Lower lobe of right lung (tissue), 2 donors: ENCODE measurements at regions not wholly inside any gene's neighbourhood (a gene's known extent, or its start where the extent isn't known, plus 50 kb on each side); places are given as distances from the start of the nearest gene placed in this dataset.
A peak's percentile ranks its signal among the peaks of the same experiment; 100 is the strongest.

Experiments used
- ATAC-seq, 2 donors: fragments of 200-7000 bp; cut with Tn5 transposase; one replicate each; pipeline ENCODE4 v1.9.1; 2020 to 2022; ENCODE audit warnings: mild to moderate bottlenecking in 2 of 2, moderate library complexity in 2 of 2
- DNase-seq: peaks from one replicate; pipeline ENCODE4 v3.0.0-alpha.2; 2020
- H3K27ac ChIP-seq: fragments of 200-600 bp; one replicate; pipeline ENCODE4 v1.8.0; 2022
- H3K27me3 ChIP-seq: fragments of 200-600 bp; one replicate; pipeline ENCODE4 v1.8.0; 2022; ENCODE audit warnings: low read depth
- H3K36me3 ChIP-seq: fragments of 200-600 bp; one replicate; pipeline ENCODE4 v1.8.0; 2022; ENCODE audit warnings: mild to moderate bottlenecking
- H3K4me1 ChIP-seq: fragments of 200-600 bp; one replicate; pipeline ENCODE4 v1.8.0; 2022
- H3K4me3 ChIP-seq: fragments of 200-600 bp; one replicate; pipeline ENCODE4 v1.8.0; 2022; ENCODE audit warnings: mild to moderate bottlenecking
- H3K9me3 ChIP-seq: fragments of 200-600 bp; one replicate; pipeline ENCODE4 v1.8.0; 2022
- intact Hi-C: fragments of 100-400 bp; cut with DNase I; formaldehyde crosslinking; loops from one replicate; pipeline ENCODE4 v1.11.0; 2022
- TF ChIP-seq, protein P1 (sequence below): fragments of 200-600 bp; IDR thresholded peaks from one replicate; pipeline ENCODE4 v1.8.0; 2022; ENCODE audit warnings: antibody characterized with exemption, mild to moderate bottlenecking
- donor health status: DM: no; HTN: yes; CAD: no; lungs with severe emphysema.

DNA sequence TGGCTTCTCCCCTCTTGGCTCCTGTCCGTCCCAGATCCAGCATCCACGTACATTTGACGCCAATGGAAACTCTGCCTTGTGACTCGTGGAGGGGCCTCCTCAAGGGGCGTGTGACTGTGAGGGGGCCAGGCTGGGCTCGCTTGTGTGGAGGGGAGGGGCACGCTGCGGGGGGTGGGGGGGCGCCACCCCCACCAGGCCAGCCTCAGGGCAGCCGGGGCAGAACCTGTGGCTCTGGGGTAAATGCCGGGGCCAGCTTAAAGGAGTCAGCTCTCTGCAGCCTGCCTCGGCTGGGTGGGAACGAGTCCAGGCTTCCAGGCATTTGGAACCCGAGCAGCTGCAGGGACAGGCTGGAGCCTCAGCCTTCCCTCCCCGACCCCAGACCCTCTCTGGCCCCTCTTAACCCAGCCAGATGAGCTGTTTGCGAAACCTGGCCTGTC, 94.1 kb downstream of the SIK1 start:
- intact Hi-C loops = no loop called here
- Histone ChIP-seq H3K9me3 (no peaks in the 10 kb centered on the region), H3K27ac (peak overlapping the region; percentile 81), H3K4me3 (no peak overlapping the region), H3K36me3 (no peaks in the 10 kb centered on the region), H3K4me1 (peaks cover 22% of the 10 kb centered on the region), H3K27me3 (no peaks in the 10 kb centered on the region)
- DNase-seq (no peak), ATAC-seq (peak; percentile 6 to 7)
- TF ChIP-seq, protein P1, sequence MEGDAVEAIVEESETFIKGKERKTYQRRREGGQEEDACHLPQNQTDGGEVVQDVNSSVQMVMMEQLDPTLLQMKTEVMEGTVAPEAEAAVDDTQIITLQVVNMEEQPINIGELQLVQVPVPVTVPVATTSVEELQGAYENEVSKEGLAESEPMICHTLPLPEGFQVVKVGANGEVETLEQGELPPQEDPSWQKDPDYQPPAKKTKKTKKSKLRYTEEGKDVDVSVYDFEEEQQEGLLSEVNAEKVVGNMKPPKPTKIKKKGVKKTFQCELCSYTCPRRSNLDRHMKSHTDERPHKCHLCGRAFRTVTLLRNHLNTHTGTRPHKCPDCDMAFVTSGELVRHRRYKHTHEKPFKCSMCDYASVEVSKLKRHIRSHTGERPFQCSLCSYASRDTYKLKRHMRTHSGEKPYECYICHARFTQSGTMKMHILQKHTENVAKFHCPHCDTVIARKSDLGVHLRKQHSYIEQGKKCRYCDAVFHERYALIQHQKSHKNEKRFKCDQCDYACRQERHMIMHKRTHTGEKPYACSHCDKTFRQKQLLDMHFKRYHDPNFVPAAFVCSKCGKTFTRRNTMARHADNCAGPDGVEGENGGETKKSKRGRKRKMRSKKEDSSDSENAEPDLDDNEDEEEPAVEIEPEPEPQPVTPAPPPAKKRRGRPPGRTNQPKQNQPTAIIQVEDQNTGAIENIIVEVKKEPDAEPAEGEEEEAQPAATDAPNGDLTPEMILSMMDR = no peak

DNA sequence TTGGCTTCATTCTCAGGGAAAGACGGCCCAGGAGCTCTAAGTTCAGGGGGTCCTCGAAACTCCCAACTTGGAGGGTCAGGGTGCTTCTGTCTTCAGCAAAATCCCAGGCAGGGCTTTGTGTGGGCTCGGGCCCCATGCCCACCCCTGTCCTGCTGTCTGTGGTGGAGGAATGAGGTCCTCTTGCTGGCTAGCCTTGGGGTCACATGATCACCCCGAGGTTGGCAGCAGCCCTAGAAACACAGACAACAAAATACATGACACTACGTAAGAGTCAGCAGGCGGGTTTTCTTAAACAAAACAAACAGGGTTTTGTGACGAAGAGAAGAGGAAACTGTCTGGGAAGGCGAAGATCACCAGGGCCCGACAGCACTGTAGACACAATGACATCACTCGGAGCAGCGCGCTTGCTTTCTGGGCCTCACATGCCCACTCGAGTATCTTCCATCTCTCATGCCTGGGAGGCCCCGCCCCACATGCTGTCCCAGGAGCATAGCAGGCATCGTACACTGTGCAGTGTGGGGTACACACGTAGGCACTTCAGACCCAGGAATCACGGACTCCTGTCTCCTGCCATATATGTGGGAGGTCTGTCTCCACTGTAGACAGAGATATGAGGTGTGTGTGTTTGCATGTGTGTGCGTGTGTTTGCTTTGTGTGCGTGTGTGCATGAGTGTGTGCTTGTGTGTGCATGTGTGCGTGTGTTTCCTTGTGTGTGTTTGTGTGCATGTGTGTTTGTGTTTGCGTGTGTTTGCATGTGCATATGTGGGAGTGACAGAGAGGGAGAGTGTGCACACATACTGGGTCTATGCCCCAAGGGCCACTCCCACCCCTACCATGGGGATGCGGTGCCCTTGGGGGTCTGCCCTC, 94.7 kb downstream of the SIK1 start:
- DNase-seq = peak; percentile 71
- peak; percentile 53 to 81 for ATAC-seq
- intact Hi-C loops = no loop called here

DNA sequence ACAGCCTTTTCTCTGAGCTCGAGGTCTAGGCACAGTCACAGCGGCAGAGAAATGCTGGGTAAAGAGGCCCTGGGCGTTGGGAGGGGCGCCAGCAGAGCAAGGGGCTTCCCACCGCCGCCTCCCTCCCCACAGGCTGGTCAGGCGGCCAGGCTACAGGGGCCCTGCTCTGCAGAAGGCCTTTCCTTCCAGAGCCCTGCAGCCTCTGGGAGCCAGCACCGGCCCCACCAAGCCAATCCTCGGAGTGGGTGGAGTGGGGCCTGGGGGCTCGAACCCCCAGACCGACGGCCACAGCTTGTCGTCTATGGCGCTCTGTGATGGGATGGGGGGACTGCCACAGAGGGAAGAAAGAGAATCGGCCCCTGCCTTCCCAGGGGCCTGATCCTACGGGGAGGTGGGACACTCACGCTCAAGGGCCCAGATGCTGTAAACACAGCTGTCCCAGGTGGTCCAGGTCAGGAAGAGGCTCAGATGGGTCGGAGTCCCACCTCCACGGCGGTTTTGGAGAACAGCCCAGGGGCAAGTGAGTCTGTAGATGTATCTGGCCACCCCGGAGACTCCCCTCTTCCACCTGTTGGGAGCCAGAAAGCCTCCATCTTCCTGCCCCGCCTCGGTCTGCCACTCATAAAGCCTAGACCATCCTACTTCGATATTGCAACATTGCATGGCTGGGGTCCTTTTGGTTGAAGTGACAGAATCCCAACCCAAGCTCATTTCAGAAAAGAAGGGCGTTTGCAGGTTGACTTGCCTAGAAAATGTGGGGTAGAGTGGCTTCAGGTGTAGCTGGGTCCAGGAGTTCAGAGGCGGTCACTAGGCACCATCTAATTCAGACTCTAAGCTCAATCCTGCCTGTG, 95.6 kb downstream of the SIK1 start:
- H3K4me1 ChIP-seq = peaks cover 22% of the 10 kb centered on the region
- H3K27ac ChIP-seq = peak overlapping the region; percentile 81
- ATAC-seq = no peak
- no peak for DNase-seq
- TF ChIP-seq, protein P1 = no peak
- intact Hi-C loops = no loop called here
- H3K36me3 ChIP-seq = no peaks in the 10 kb centered on the region
- H3K4me3 ChIP-seq = no peak overlapping the region
- H3K27me3 ChIP-seq = no peaks in the 10 kb centered on the region
- H3K9me3 ChIP-seq = no peaks in the 10 kb centered on the region

More for the DNA sequence above, 94.7 kb downstream of the SIK1 start:
- H3K4me1 ChIP-seq = peaks cover 22% of the 10 kb centered on the region
- no peaks in the 10 kb centered on the region for H3K27me3 ChIP-seq
- H3K27ac ChIP-seq = peak overlapping the region; percentile 81
- TF ChIP-seq, protein P1 = no peak
- no peak overlapping the region for H3K4me3 ChIP-seq
- no peaks in the 10 kb centered on the region for H3K9me3 ChIP-seq
- H3K36me3 ChIP-seq = no peaks in the 10 kb centered on the region

DNA sequence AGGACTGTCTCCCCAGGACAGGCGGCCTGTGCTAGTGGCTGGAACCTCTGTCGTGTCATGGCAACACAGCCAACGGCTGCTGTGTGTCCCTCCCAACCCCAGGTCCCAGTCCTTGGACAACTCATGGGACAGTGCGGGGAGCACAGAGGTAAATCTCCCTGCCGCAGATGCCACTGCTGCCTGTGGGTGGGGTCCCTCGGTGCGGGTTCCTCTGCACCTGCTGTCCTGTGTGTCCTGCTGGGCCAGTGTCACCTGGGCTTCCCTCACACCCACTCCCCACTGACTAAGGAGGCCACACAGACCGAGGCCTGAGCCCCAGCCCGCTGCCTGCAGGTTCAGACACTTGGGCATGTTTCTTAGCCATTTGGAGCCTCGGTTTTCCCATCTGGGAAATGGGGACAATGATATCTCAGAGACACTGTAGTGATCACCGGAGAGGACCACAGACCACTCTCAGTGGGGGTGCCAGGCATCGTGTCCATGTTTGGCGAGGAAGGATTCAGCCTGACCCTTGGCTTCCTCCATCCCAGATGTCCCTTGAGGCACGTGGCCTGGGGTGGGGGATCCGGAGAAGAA, 96.5 kb downstream of the SIK1 start:
- H3K9me3 ChIP-seq = no peaks in the 10 kb centered on the region
- H3K4me1 ChIP-seq = peaks cover 22% of the 10 kb centered on the region
- no peaks in the 10 kb centered on the region for H3K27me3 ChIP-seq
- no peak overlapping the region for H3K27ac ChIP-seq
- H3K4me3 ChIP-seq = no peak overlapping the region
- intact Hi-C loops = no loop called here
- no peaks in the 10 kb centered on the region for H3K36me3 ChIP-seq
- ATAC-seq = no peak
- no peak for DNase-seq
- TF ChIP-seq, protein P1 = no peak

DNA sequence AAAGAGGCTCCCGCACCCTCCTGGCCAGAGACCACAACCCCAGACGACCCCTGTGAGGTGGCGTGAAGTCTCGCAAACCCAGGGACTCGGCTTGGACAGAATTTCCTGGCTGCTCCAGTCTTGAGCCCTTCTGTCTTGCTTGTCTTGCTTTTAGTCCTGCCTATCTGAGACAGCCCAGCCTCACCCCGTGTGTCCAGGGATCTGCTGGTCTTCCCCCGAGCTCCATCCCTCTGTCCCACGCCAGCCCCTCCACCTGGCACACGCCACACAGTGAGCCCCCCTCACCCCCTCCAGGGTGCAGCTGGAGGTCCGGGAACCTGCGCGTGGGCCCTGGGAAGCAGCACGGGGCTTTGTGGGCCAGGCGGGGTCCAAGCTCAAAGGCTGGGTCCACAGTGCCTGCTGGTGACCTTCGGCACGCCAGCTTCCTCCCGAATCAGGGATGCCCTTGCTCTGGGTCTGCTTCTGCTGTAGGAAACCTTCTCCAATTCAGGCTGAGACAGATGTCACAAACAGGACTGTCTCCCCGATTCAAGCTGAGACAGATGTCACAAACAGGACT, 97.1 kb downstream of the SIK1 start:
- Histone ChIP-seq H3K27me3 (no peaks in the 10 kb centered on the region), H3K4me3 (no peak overlapping the region), H3K27ac (no peak overlapping the region), H3K9me3 (no peaks in the 10 kb centered on the region), H3K4me1 (peaks cover 22% of the 10 kb centered on the region), H3K36me3 (no peaks in the 10 kb centered on the region)
- no peak for ATAC-seq
- intact Hi-C loops = no loop called here
- no peak for DNase-seq
- TF ChIP-seq, protein P1 = no peak
